IMR-90 (cell line): ENCODE measurements at regions not wholly inside any gene's neighbourhood (a gene's known extent, or its start where the extent isn't known, plus 50 kb on each side); places are given as distances from the start of the nearest gene placed in this dataset.

Experiments used
- ATAC-seq: fragments of 200-7000 bp; cut with Tn5 transposase; 2 replicates; pipeline ENCODE4 v1.9.1; 2020; ENCODE audit warnings: low read depth, mild to moderate bottlenecking, moderate library complexity
- BruUV-seq: library from RNA; stranded (reverse); fragments of 400-500 nt; replicated peaks from 2 replicates; lab custom pipeline; 2021; lab: Mats Ljungman, UMichigan
- CTCF ChIA-PET: fragments of 300-600 bp; formaldehyde crosslinking; extraction: SDS; loops from one replicate; lab custom pipeline; 2021; ENCODE audit warnings: antibody characterized with exemption; lab: Yijun Ruan, JAX
- POLR2A ChIA-PET: fragments of 300-600 bp; sonication (Branson Sonifier 250); formaldehyde crosslinking; loops from one replicate; lab custom pipeline; 2022; ENCODE audit warnings: antibody characterized with exemption; ENCODE audit not compliant: unreplicated experiment; lab: Charles Lee
- DNase-seq: peaks from one replicate; pipeline ENCODE4 v3.0.0; 2013
- H2AFZ ChIP-seq: replicated peaks from 2 replicates; pipeline ENCODE3; 2013; ENCODE audit warnings: low read length, mild to moderate bottlenecking; ENCODE audit not compliant: poor library complexity
- H2AK5ac ChIP-seq: 2 replicates; pipeline ENCODE4 v1.6.1; 2013; ENCODE audit warnings: low read depth, low read length, inconsistent platforms
- H2AK9ac ChIP-seq: replicated peaks from 2 replicates; pipeline ENCODE3; 2013; ENCODE audit warnings: mild to moderate bottlenecking, low read depth, low read length, moderate library complexity; ENCODE audit not compliant: poor library complexity
- H2BK120ac ChIP-seq: 2 replicates; pipeline ENCODE4 v1.6.1; 2013; ENCODE audit warnings: low read depth, low read length, inconsistent platforms
- H2BK15ac ChIP-seq: 3 replicates; pipeline ENCODE4 v1.6.1; 2013; ENCODE audit warnings: low read depth, low read length, inconsistent platforms
- H2BK20ac ChIP-seq: 2 replicates; pipeline ENCODE4 v1.6.1; 2013; ENCODE audit warnings: low read depth, mild to moderate bottlenecking, inconsistent platforms, low read length, moderate library complexity
- H2BK5ac ChIP-seq: 2 replicates; pipeline ENCODE4 v1.6.1; 2013; ENCODE audit warnings: mild to moderate bottlenecking, low read depth, low read length, inconsistent platforms; ENCODE audit not compliant: poor library complexity, severe bottlenecking
- H3K14ac ChIP-seq: replicated peaks from 2 replicates; pipeline ENCODE4 v1.6.1; 2013; ENCODE audit warnings: low read depth, low read length, inconsistent platforms
- H3K18ac ChIP-seq: 2 replicates; pipeline ENCODE4 v1.6.1; 2013; ENCODE audit warnings: low read depth, low read length, control low read depth
- H3K23ac ChIP-seq: 2 replicates; pipeline ENCODE4 v1.6.1; 2013; ENCODE audit warnings: low read depth, low read length, inconsistent platforms
- H3K27ac ChIP-seq: 2 replicates; pipeline ENCODE4 v1.5.1; 2013; ENCODE audit warnings: mild to moderate bottlenecking, control low read depth, low read length; ENCODE audit not compliant: insufficient read depth
- H3K27me3 ChIP-seq: 2 replicates; pipeline ENCODE4 v1.6.1; 2013; ENCODE audit warnings: low read length; ENCODE audit not compliant: control insufficient read depth, insufficient read depth
- H3K36me3 ChIP-seq: 2 replicates; pipeline ENCODE4 v1.6.1; 2013; ENCODE audit warnings: low read length, mixed read lengths; ENCODE audit not compliant: control insufficient read depth, insufficient read depth
- H3K4ac ChIP-seq: 2 replicates; pipeline ENCODE4 v1.6.1; 2013; ENCODE audit warnings: low read depth, low read length, inconsistent platforms
- H3K4me1 ChIP-seq: 2 replicates; pipeline ENCODE4 v1.6.1; 2013; ENCODE audit warnings: low read length, mixed read lengths; ENCODE audit not compliant: control insufficient read depth, insufficient read depth
- H3K4me2 ChIP-seq: 2 replicates; pipeline ENCODE4 v1.6.1; 2013; ENCODE audit warnings: low read depth, mild to moderate bottlenecking, control low read depth, low read length, moderate library complexity
- H3K4me3 ChIP-seq: 2 replicates; pipeline ENCODE4 v1.5.1; 2013; ENCODE audit warnings: low read depth, mild to moderate bottlenecking, control low read depth, low read length, moderate library complexity; ENCODE audit not compliant: insufficient read depth
- H3K56ac ChIP-seq: 2 replicates; pipeline ENCODE4 v1.6.1; 2013; ENCODE audit warnings: low read length, inconsistent platforms; ENCODE audit not compliant: insufficient read depth; ENCODE audit errors: extremely low read depth
- H3K79me1 ChIP-seq, 2 experiments: 2 replicates each; pipeline ENCODE4 v1.6.1; 2013; ENCODE audit warnings: low read length in 2 of 2, inconsistent platforms in 1 of 2, low read depth in 1 of 2
- H3K9ac ChIP-seq: 2 replicates; pipeline ENCODE4 v1.6.1; 2013; ENCODE audit warnings: low read depth, low read length, control low read depth
- H3K9me1 ChIP-seq: 2 replicates; pipeline ENCODE4 v1.6.1; 2013; ENCODE audit warnings: low read length, inconsistent platforms; ENCODE audit not compliant: insufficient read depth
- H3K9me3 ChIP-seq: 2 replicates; pipeline ENCODE4 v1.6.1; 2013; ENCODE audit warnings: low read length; ENCODE audit not compliant: control insufficient read depth, insufficient read depth
- H4K20me1 ChIP-seq: 2 replicates; pipeline ENCODE4 v1.6.1; 2013; ENCODE audit warnings: low read length, inconsistent platforms; ENCODE audit not compliant: insufficient read depth
- H4K5ac ChIP-seq: 2 replicates; pipeline ENCODE4 v1.6.1; 2013; ENCODE audit warnings: mild to moderate bottlenecking, low read depth, low read length, control low read depth
- H4K8ac ChIP-seq, 2 experiments: 2 replicates each; pipeline ENCODE4 v1.6.1; 2013; ENCODE audit warnings: low read depth in 2 of 2, low read length in 2 of 2, control low read depth in 1 of 2, inconsistent platforms in 1 of 2
- H4K91ac ChIP-seq: 2 replicates; pipeline ENCODE4 v1.6.1; 2013; ENCODE audit warnings: low read depth, low read length, inconsistent platforms; ENCODE audit not compliant: insufficient read depth
- CEBPB ChIP-seq: IDR thresholded peaks from 2 replicates; pipeline ENCODE4 v1.6.1; 2012; ENCODE audit warnings: low read depth, low read length, improper control_type of control experiment
- FOS ChIP-seq: fragments of 150-350 bp; IDR thresholded peaks from 2 replicates; pipeline ENCODE4 v1.6.1; 2016; ENCODE audit warnings: low read depth, low read length
- MAZ ChIP-seq: IDR thresholded peaks from 2 replicates; pipeline ENCODE4 v1.6.1; 2012; ENCODE audit warnings: low read depth, mild to moderate bottlenecking, low read length, improper control_type of control experiment, moderate library complexity, borderline replicate concordance
- MXI1 ChIP-seq: IDR thresholded peaks from 2 replicates; pipeline ENCODE4 v1.6.1; 2012; ENCODE audit warnings: low read depth, mild to moderate bottlenecking, low read length, moderate library complexity, borderline replicate concordance
- NFE2L2 ChIP-seq: fragments of 150-350 bp; IDR thresholded peaks from 2 replicates; pipeline ENCODE4 v1.6.1; 2016; ENCODE audit warnings: low read depth, mild to moderate bottlenecking, low read length
- POLR2A ChIP-seq: IDR thresholded peaks from 2 replicates; pipeline ENCODE4 v1.6.1; 2012; ENCODE audit warnings: mild to moderate bottlenecking, low read depth, low read length
- RCOR1 ChIP-seq: IDR thresholded peaks from 2 replicates; pipeline ENCODE4 v1.6.1; 2012; ENCODE audit warnings: mild to moderate bottlenecking, low read length, improper control_type of control experiment; ENCODE audit not compliant: insufficient replicate concordance
- RFX5 ChIP-seq: IDR thresholded peaks from 2 replicates; pipeline ENCODE4 v1.8.0; 2012; ENCODE audit warnings: low read depth, mild to moderate bottlenecking, low read length, moderate library complexity
- USF2 ChIP-seq: fragments of 150-350 bp; IDR thresholded peaks from 2 replicates; pipeline ENCODE4 v1.6.1; 2017; ENCODE audit warnings: mild to moderate bottlenecking, antibody characterized with exemption, low read length, low read depth
- WGBS, 2 experiments: methylation state at CpG; one replicate each; pipeline versions ENCODE4 v1.1.5 to v1.1.7; 2013; ENCODE audit warnings: missing lambda C conversion rate in 2 of 2; ENCODE audit not compliant: insufficient read length in 1 of 2; ENCODE audit errors: extremely low coverage in 2 of 2; 5-methylcytosine and 5-hydroxymethylcytosine counted together
- dilution Hi-C: fragments of 300-500 bp; cut with HindIII; formaldehyde crosslinking; loops from one replicate; pipeline ENCODE4 v1.14.3; 2018; ENCODE audit warnings: low sequenced_read_pairs; ENCODE audit not compliant: unreplicated experiment
- in situ Hi-C: fragments of 300-500 bp; cut with MboI; formaldehyde crosslinking; loops from 3 replicates; pipeline ENCODE4 v1.14.3; 2019; ENCODE audit warnings: low sequenced_read_pairs, inconsistent platforms, mixed read lengths
- intact Hi-C: fragments of 100-400 bp; cut with micrococcal nuclease; formaldehyde crosslinking; loops from 2 replicates; pipeline ENCODE4 v1.10.0; 2022

- no peak overlapping the region for H3K23ac ChIP-seq
- H2AK5ac ChIP-seq, result no peak overlapping the region
- TF ChIP-seq NFE2L2, result no peak
- TF ChIP-seq MAZ, result no peak
- no peak for TF ChIP-seq CEBPB
- TF ChIP-seq FOS, result no peak
- no peak for TF ChIP-seq MXI1
- TF ChIP-seq RFX5, result no peak
- no peak for TF ChIP-seq USF2
- TF ChIP-seq POLR2A, result no peak
- TF ChIP-seq RCOR1, result no peak
- no peaks in the 10 kb centered on the region for H3K9me1 ChIP-seq
- no peaks in the 10 kb centered on the region for H3K36me3 ChIP-seq
- dilution Hi-C loops, result no loop called here
- H3K4me3 ChIP-seq, result no peak overlapping the region
- no peak overlapping the region for H2BK5ac ChIP-seq
- no peaks in the 10 kb centered on the region for H3K27me3 ChIP-seq
- H3K18ac ChIP-seq, result no peak overlapping the region
- H2BK20ac ChIP-seq, result no peak overlapping the region
- no peak overlapping the region for H3K27ac ChIP-seq
- in situ Hi-C loops, result no loop called here
- H2BK120ac ChIP-seq, result no peak overlapping the region
- no peak overlapping the region for H3K9ac ChIP-seq
- intact Hi-C loops, result no loop called here
- ChIA-PET POLR2A (no interaction called here), CTCF (no interaction called here)
- no TSS peak for BruUV-seq
- H3K4me2 ChIP-seq, result no peak overlapping the region
- H4K8ac ChIP-seq, result no peak overlapping the region
- no peak overlapping the region for H4K91ac ChIP-seq
- H2BK15ac ChIP-seq, result no peak overlapping the region
- H3K4ac ChIP-seq, result no peak overlapping the region
- H3K9me3 ChIP-seq, result peaks cover 8% of the 10 kb centered on the region
- ATAC-seq, result no peak
- no CpG with 5 or more reads among the region's 1 CpG for WGBS, 2 experiments
- DNase-seq, result no peak
- no peaks in the 10 kb centered on the region for H4K20me1 ChIP-seq
- no peak overlapping the region for H2AFZ ChIP-seq
- H3K14ac ChIP-seq, result no peak overlapping the region
- H3K56ac ChIP-seq, result no peak overlapping the region
- H3K79me1 ChIP-seq, result no peaks in the 10 kb centered on the region
- no peak overlapping the region for H2AK9ac ChIP-seq
- H4K5ac ChIP-seq, result no peak overlapping the region
- H3K4me1 ChIP-seq, result no peaks in the 10 kb centered on the region
Observed at GRCh38 chr2:15861898-15862297, 78.5 kb upstream of the MYCN start.
